Spleen (tissue), 11 donors: ENCODE measurements at regions not wholly inside any gene's neighbourhood (a gene's known extent, or its start where the extent isn't known, plus 50 kb on each side); places are given as distances from the start of the nearest gene placed in this dataset.

ENCODE experiments used
- DNase-seq: peaks from one replicate; pipeline ENCODE4 v3.0.0-alpha.2; 2020
- H3K27ac ChIP-seq, 8 donors: fragments of 200-600 bp; sonication (generic) in 7 of 8; 1 replicate in 4 of 8; 2 replicates in 4 of 8; pipeline versions ENCODE4 v1.5.0 to v1.8.0; 2016 to 2021; ENCODE audit warnings: inconsistent platforms in 4 of 8, mild to moderate bottlenecking in 4 of 8, moderate library complexity in 1 of 8
- H3K27me3 ChIP-seq, 7 donors: fragments of 200-600 bp; sonication (generic) in 6 of 7; replicated peaks in 1 of 7; 1 replicate in 4 of 7; 2 replicates in 3 of 7; pipeline versions ENCODE4 v1.5.0 to v1.8.0; 2016 to 2021; ENCODE audit warnings: inconsistent platforms in 3 of 7, mild to moderate bottlenecking in 1 of 7
- H3K36me3 ChIP-seq, 6 donors: fragments of 200-600 bp; sonication (generic) in 5 of 6; 1 replicate in 4 of 6; 2 replicates in 2 of 6; pipeline versions ENCODE4 v1.5.0 to v1.8.0; 2016 to 2021; ENCODE audit warnings: inconsistent platforms in 2 of 6
- H3K4me1 ChIP-seq, 6 donors: fragments of 200-600 bp; sonication (generic) in 5 of 6; 1 replicate in 3 of 6; 2 replicates in 3 of 6; pipeline versions ENCODE4 v1.5.0 to v1.8.0; 2016 to 2021; ENCODE audit warnings: inconsistent platforms in 3 of 6
- H3K4me3 ChIP-seq, 8 donors: fragments of 200-600 bp; sonication (generic) in 7 of 8; 1 replicate in 4 of 8; 2 replicates in 4 of 8; pipeline versions ENCODE4 v1.5.0 to v1.8.0; 2016 to 2021; ENCODE audit warnings: inconsistent platforms in 4 of 8, mild to moderate bottlenecking in 4 of 8, moderate library complexity in 2 of 8
- H3K9me3 ChIP-seq, 8 donors: fragments of 200-600 bp; sonication (generic) in 7 of 8; 1 replicate in 4 of 8; 2 replicates in 4 of 8; pipeline versions ENCODE4 v1.5.0 to v1.8.0; 2016 to 2021; ENCODE audit warnings: inconsistent platforms in 4 of 8
- CTCF ChIP-seq, 11 experiments: fragments of 200-600 bp in 7 of 11; fragments of 450-650 bp in 4 of 11; sonication (generic) in 4 of 11; IDR thresholded peaks in 8 of 11; conservative IDR thresholded peaks in 3 of 11; 1 replicate in 7 of 11; 2 replicates in 4 of 11; pipeline versions ENCODE4 v1.4.0 to v1.8.0; 2016 to 2021; ENCODE audit warnings: antibody characterized with exemption in 11 of 11, inconsistent platforms in 4 of 11, mild to moderate bottlenecking in 1 of 11
- POLR2A ChIP-seq, 3 donors: fragments of 450-650 bp; IDR thresholded peaks; one replicate each; pipeline ENCODE4 v1.5.1; 2017; ENCODE audit warnings: antibody characterized with exemption in 3 of 3, mild to moderate bottlenecking in 1 of 3
- POLR2AphosphoS5 ChIP-seq, 3 donors: sonication (generic); formaldehyde crosslinking; IDR thresholded peaks; one replicate each; pipeline ENCODE4 v1.5.1; 2017; ENCODE audit warnings: antibody characterized with exemption in 3 of 3
- WGBS, 5 donors: extraction: QIAGEN DNeasy Blood & Tissue Kit in 3 of 5; methylation state at CpG; one replicate each; pipeline versions ENCODE4 v1.1.5 to v1.1.7; 2013 to 2018; 5-methylcytosine and 5-hydroxymethylcytosine counted together
- intact Hi-C: fragments of 100-400 bp; cut with DNase I; formaldehyde crosslinking; loops from one replicate; pipeline ENCODE4 v1.15.0; 2023; ENCODE audit warnings: low total_unique reads
- donor health status: healthy with polysubstance abuse.
- donor health status: DM: no; HTN: no; CAD: no; lungs with moderate emphysema.
- donor health status: DM: no; HTN: no; CAD: no.
- donor health status: Bipolar disorder and iron deficiency.
- donor health status: healthy.
- donor health status: DM: no; HTN: no; CAD: no.
- donor health status: DM: yes; HTN: yes; CAD: no.

GRCh38 chr16:64596196-64596595 is 525.7 kb downstream of the CDH11 start:
- Histone ChIP-seq H3K4me3 (no peak overlapping the region), H3K27me3 (no peaks in the 10 kb centered on the region), H3K36me3 (no peaks in the 10 kb centered on the region), H3K27ac (no peak overlapping the region), H3K4me1 (no peaks in the 10 kb centered on the region), H3K9me3 (peaks cover 0 to 5% (median 0%) of the 10 kb centered on the region in 8 donors)
- DNase-seq: no peak
- TF ChIP-seq POLR2A (IDR thresholded peaks at IDR 0.05) (no peak), CTCF (IDR thresholded peaks at IDR 0.05 in 8 of 11, conservative IDR thresholded peaks at IDR 0.05 in 3 of 11) (no peak), POLR2AphosphoS5 (IDR thresholded peaks at IDR 0.05) (no peak)
- intact Hi-C loops: no loop called here

DNA sequence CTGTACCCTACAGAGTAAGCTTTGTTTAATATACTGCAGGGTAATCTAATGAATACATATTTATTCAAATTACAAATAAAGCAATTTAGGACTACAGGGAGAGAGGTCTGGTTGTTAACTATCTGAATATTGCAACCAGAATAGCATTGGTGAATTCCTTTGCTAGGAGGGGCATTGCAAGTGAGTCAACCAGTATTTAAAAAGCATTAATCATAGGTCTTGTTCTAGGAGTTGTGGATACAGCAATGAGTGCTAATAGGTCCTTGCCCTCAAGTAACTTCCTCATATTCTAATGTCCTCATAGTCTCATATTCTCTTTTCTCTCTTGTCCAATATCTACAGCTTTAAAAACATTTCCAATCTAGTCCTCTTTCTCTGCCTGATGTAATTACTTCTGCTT is 531.4 kb downstream of the CDH11 start:
- intact Hi-C loops: no loop called here
- no peak for TF ChIP-seq POLR2A (IDR thresholded peaks at IDR 0.05)
- no peak for TF ChIP-seq POLR2AphosphoS5 (IDR thresholded peaks at IDR 0.05)
- TF ChIP-seq CTCF (IDR thresholded peaks at IDR 0.05 in 8 of 11, conservative IDR thresholded peaks at IDR 0.05 in 3 of 11): no peak
- Histone ChIP-seq H3K36me3 (no peaks in the 10 kb centered on the region), H3K27ac (no peak overlapping the region), H3K4me3 (no peak overlapping the region), H3K27me3 (no peaks in the 10 kb centered on the region), H3K9me3 (peaks cover 0 to 6% (median 0%) of the 10 kb centered on the region in 8 donors), H3K4me1 (no peaks in the 10 kb centered on the region)
- no peak for DNase-seq

DNA sequence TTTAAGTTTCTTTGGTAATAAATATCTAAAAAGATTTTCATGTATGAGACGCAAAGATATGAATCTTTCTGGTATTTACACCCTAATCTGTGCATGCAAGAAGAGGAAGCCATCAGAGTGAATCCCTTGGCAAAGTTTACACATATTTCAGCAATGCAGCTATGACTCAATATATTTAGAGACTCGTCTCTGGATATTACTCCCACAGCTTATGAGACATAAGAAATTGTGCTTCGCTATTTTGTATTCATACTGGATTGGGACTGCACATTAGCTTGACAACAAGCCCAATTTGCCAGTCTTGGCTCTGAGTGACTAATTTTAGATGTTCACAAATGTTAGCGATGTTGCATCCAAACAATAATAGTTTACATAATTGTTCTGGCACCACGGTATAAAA is 532.0 kb downstream of the CDH11 start:
- Histone ChIP-seq H3K36me3 (no peaks in the 10 kb centered on the region), H3K4me3 (no peak overlapping the region), H3K27me3 (no peaks in the 10 kb centered on the region), H3K27ac (no peak overlapping the region), H3K9me3 (peaks cover 0 to 6% (median 0%) of the 10 kb centered on the region in 8 donors), H3K4me1 (no peaks in the 10 kb centered on the region)
- TF ChIP-seq CTCF (IDR thresholded peaks at IDR 0.05 in 8 of 11, conservative IDR thresholded peaks at IDR 0.05 in 3 of 11): no peak
- no peak for TF ChIP-seq POLR2AphosphoS5 (IDR thresholded peaks at IDR 0.05)
- TF ChIP-seq POLR2A (IDR thresholded peaks at IDR 0.05): no peak
- WGBS, 5 donors: 82 to 89% (median 88%) methylated on average over 5 of the region's 5 CpGs
- intact Hi-C loops: no loop called here
- DNase-seq: no peak

DNA sequence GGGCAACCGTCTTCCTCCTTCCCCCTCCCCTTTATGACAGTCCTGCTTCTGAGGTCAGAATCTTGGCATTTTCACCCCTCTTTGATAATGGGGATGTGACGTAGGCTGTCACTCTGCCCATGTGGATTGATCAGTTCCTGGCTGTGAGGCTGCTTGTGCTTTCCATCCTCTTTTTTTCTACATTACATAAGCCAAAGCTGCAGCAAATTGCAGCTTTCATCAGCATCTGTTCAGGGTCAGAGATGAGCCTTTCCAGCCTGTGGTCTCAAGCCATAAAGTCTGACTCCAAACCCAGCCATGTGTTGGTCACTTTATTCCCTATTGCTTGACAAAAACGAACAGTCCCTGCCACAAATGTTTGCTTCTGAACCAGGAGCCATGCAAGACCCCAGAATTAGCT is 535.1 kb downstream of the CDH11 start:
- no peaks in the 10 kb centered on the region for H3K27me3 ChIP-seq
- no peak overlapping the region for H3K4me3 ChIP-seq
- intact Hi-C loops: no loop called here
- no peak for DNase-seq
- TF ChIP-seq POLR2AphosphoS5 (IDR thresholded peaks at IDR 0.05) (no peak), POLR2A (IDR thresholded peaks at IDR 0.05) (no peak), CTCF (IDR thresholded peaks at IDR 0.05 in 8 of 11, conservative IDR thresholded peaks at IDR 0.05 in 3 of 11) (no peak)
- 22 to 37% (median 23%) methylated on average over 2 to 3 of the region's 3 CpGs for WGBS, 5 donors
- no peaks in the 10 kb centered on the region for H3K36me3 ChIP-seq
- no peak overlapping the region for H3K27ac ChIP-seq
- no peaks in the 10 kb centered on the region for H3K4me1 ChIP-seq
- H3K9me3 ChIP-seq: peaks cover 0 to 6% (median 0%) of the 10 kb centered on the region in 8 donors
